GM23338 (cell line): ENCODE measurements at regions not wholly inside any gene's neighbourhood (a gene's known extent, or its start where the extent isn't known, plus 50 kb on each side); places are given as distances from the start of the nearest gene placed in this dataset.

Experiments used
- ATAC-seq: fragments of 200-7000 bp; cut with Tn5 transposase; 3 replicates; pipeline ENCODE4 v1.9.1; 2020
- DNase-seq: peaks from one replicate; pipeline ENCODE4 v3.0.0-alpha.2; 2015; ENCODE audit warnings: low spot score
- H2AFZ ChIP-seq: fragments of 200-600 bp; sonication (generic); 2 replicates; pipeline ENCODE4 v1.8.0; 2016; ENCODE audit warnings: antibody characterized with exemption, mild to moderate bottlenecking, moderate library complexity
- H3F3A ChIP-seq: fragments of 200-600 bp; sonication (generic); replicated peaks from 2 replicates; pipeline ENCODE4 v1.8.0; 2017; ENCODE audit warnings: antibody characterized with exemption, mixed run types, low read depth
- H3K27ac ChIP-seq: fragments of 200-600 bp; sonication (generic); 2 replicates; pipeline ENCODE4 v1.6.1; 2016; ENCODE audit warnings: low read depth
- H3K27me3 ChIP-seq: fragments of 200-600 bp; sonication (generic); 2 replicates; pipeline ENCODE4 v1.8.0; 2016; ENCODE audit warnings: mild to moderate bottlenecking, mixed run types, moderate library complexity; ENCODE audit not compliant: insufficient read depth
- H3K36me3 ChIP-seq: fragments of 200-600 bp; sonication (generic); 2 replicates; pipeline ENCODE4 v1.8.0; 2016; ENCODE audit warnings: mild to moderate bottlenecking; ENCODE audit not compliant: insufficient read depth
- H3K4me1 ChIP-seq: fragments of 200-600 bp; sonication (generic); 2 replicates; pipeline ENCODE4 v1.8.0; 2016; ENCODE audit warnings: mild to moderate bottlenecking, moderate library complexity; ENCODE audit not compliant: insufficient read depth
- H3K4me2 ChIP-seq: fragments of 200-600 bp; sonication (generic); 2 replicates; pipeline ENCODE4 v1.7.1; 2017; ENCODE audit warnings: mixed run types
- H3K4me3 ChIP-seq: fragments of 200-600 bp; sonication (generic); 2 replicates; pipeline ENCODE4 v1.6.1; 2016; ENCODE audit warnings: mixed run types
- H3K79me2 ChIP-seq: fragments of 200-600 bp; sonication (generic); replicated peaks from 2 replicates; pipeline ENCODE4 v1.8.0; 2017; ENCODE audit warnings: mild to moderate bottlenecking; ENCODE audit not compliant: insufficient read depth
- H3K9me2 ChIP-seq: fragments of 200-600 bp; sonication (generic); 2 replicates; pipeline ENCODE4 v1.8.0; 2017; ENCODE audit not compliant: insufficient read depth
- H4K20me1 ChIP-seq: fragments of 200-600 bp; sonication (generic); replicated peaks from 2 replicates; pipeline ENCODE4 v1.8.0; 2017; ENCODE audit warnings: mild to moderate bottlenecking; ENCODE audit not compliant: insufficient read depth
- H3K27ac Mint-ChIP-seq: 2 replicates; pipeline ENCODE4 v1.8.0; 2020; ENCODE audit warnings: inconsistent platforms, mild to moderate bottlenecking, moderate library complexity, mixed read lengths
- H3K27me3 Mint-ChIP-seq: 3 replicates; pipeline ENCODE4 v1.8.0; 2022; ENCODE audit warnings: low read depth, mild to moderate bottlenecking, moderate library complexity, mixed read lengths, inconsistent platforms; ENCODE audit not compliant: insufficient read depth, poor library complexity
- H3K36me3 Mint-ChIP-seq: 3 replicates; pipeline ENCODE4 v1.8.0; 2021; ENCODE audit warnings: low read depth, mild to moderate bottlenecking, inconsistent platforms, moderate library complexity, mixed read lengths
- H3K4me1 Mint-ChIP-seq: 3 replicates; pipeline ENCODE4 v1.8.0; 2020; ENCODE audit warnings: mild to moderate bottlenecking, inconsistent platforms, mixed read lengths
- H3K4me3 Mint-ChIP-seq: 3 replicates; pipeline ENCODE4 v1.8.0; 2021; ENCODE audit warnings: moderate library complexity, mild to moderate bottlenecking, inconsistent platforms, mixed read lengths
- H3K9me3 Mint-ChIP-seq: 3 replicates; pipeline ENCODE4 v1.8.0; 2020; ENCODE audit warnings: moderate library complexity, mild to moderate bottlenecking, inconsistent platforms, mixed read lengths
- CREB1 ChIP-seq: fragments of 250-450 bp; sonication (Bioruptor Pico); IDR thresholded peaks from 2 replicates; pipeline ENCODE4 v1.5.0; 2020; ENCODE audit warnings: low read depth, mild to moderate bottlenecking, moderate library complexity
- CTCF ChIP-seq, 2 experiments: fragments of 200-600 bp in 1 of 2; sonication (generic) in 1 of 2; conservative IDR thresholded peaks; 2 replicates each; pipeline versions ENCODE4 v1.5.1 to v1.6.1; 2016 to 2017; ENCODE audit warnings: antibody characterized with exemption in 2 of 2, low read depth in 2 of 2, mild to moderate bottlenecking in 2 of 2, moderate library complexity in 1 of 2
- ETS1 ChIP-seq: IDR thresholded peaks from 2 replicates; pipeline ENCODE4 v1.6.1; 2016; ENCODE audit warnings: antibody characterized with exemption
- EZH2 ChIP-seq: fragments of 200-600 bp; sonication (generic); IDR thresholded peaks from one replicate; pipeline ENCODE4 v1.8.0; 2017; ENCODE audit warnings: antibody characterized with exemption, mild to moderate bottlenecking, low read depth; ENCODE audit not compliant: unreplicated experiment
- NANOG ChIP-seq: IDR thresholded peaks from 2 replicates; pipeline ENCODE4 v1.6.1; 2016; ENCODE audit warnings: antibody characterized with exemption, borderline replicate concordance
- REST ChIP-seq: IDR thresholded peaks from one replicate; pipeline ENCODE4 v1.6.1; 2018; ENCODE audit warnings: antibody characterized with exemption; ENCODE audit not compliant: unreplicated experiment
- STAT1 ChIP-seq: IDR thresholded peaks from one replicate; pipeline ENCODE4 v1.6.1; 2016; ENCODE audit warnings: antibody characterized with exemption; ENCODE audit not compliant: unreplicated experiment
- ZNF114 ChIP-seq: fragments of 250-450 bp; sonication (Bioruptor Pico); IDR thresholded peaks from 2 replicates; pipeline ENCODE4 v1.5.0; 2020; ENCODE audit warnings: mild to moderate bottlenecking, moderate library complexity
- ZNF462 ChIP-seq: fragments of 250-450 bp; sonication (Bioruptor Pico); IDR thresholded peaks from 2 replicates; pipeline ENCODE4 v1.5.0; 2020; ENCODE audit warnings: mild to moderate bottlenecking, moderate library complexity

GRCh38 chr5:109566361-109566760, 123.4 kb upstream of the MAN2A1 start:
- H3K4me2 ChIP-seq, result no peak overlapping the region
- TF ChIP-seq NANOG (no peak), CREB1 (no peak), REST (no peak), ETS1 (no peak), ZNF114 (no peak), STAT1 (no peak), ZNF462 (CRISPR knock-in tag) (no peak), EZH2 (no peak), CTCF (conservative IDR thresholded peaks at IDR 0.05; ENCODE audit: low read depth in 2 of 2) (no peak)
- H3K4me3 Mint-ChIP-seq, result no peak overlapping the region
- H4K20me1 ChIP-seq, result no peaks in the 10 kb centered on the region
- no peaks in the 10 kb centered on the region for H3K9me3 Mint-ChIP-seq
- no peaks in the 10 kb centered on the region for H3K79me2 ChIP-seq
- DNase-seq (no peak), ATAC-seq (no peak)
- H3K4me1 ChIP-seq, result no peaks in the 10 kb centered on the region
- H3K27ac Mint-ChIP-seq, result no peak overlapping the region
- no peaks in the 10 kb centered on the region for H3K27me3 Mint-ChIP-seq
- H3K27me3 ChIP-seq, result no peaks in the 10 kb centered on the region
- no peak overlapping the region for H3K4me3 ChIP-seq
- H3K36me3 Mint-ChIP-seq, result no peaks in the 10 kb centered on the region
- H3K27ac ChIP-seq, result no peak overlapping the region
- H3K9me2 ChIP-seq, result no peaks in the 10 kb centered on the region
- H3F3A ChIP-seq, result no peaks in the 10 kb centered on the region
- H3K36me3 ChIP-seq, result no peaks in the 10 kb centered on the region
- H2AFZ ChIP-seq, result no peak overlapping the region
- peaks cover 3% of the 10 kb centered on the region; the same call in 2 of the 3 replicates for H3K4me1 Mint-ChIP-seq
